HCT116 (cell line): ENCODE measurements at regions not wholly inside any gene's neighbourhood (a gene's known extent, or its start where the extent isn't known, plus 50 kb on each side); places are given as distances from the start of the nearest gene placed in this dataset.

ENCODE experiments used
- ATAC-seq: fragments of 200-7000 bp; cut with Tn5 transposase; 2 replicates; pipeline ENCODE4 v1.9.1; 2020; ENCODE audit warnings: mild to moderate bottlenecking, moderate library complexity
- BruUV-seq: library from RNA; stranded (reverse); fragments of 400-500 nt; replicated peaks from 2 replicates; lab custom pipeline; 2021; lab: Mats Ljungman, UMichigan
- CTCF ChIA-PET: fragments of 300-600 bp; sonication (Branson Sonifier 250); formaldehyde crosslinking; loops from one replicate; lab custom pipeline; 2021; ENCODE audit warnings: antibody characterized with exemption; lab: Charles Lee
- POLR2A ChIA-PET: fragments of 300-600, 350-600 bp; sonication (Branson Sonifier 250); formaldehyde crosslinking; loops from one replicate; lab custom pipeline; 2021; ENCODE audit warnings: antibody characterized with exemption; lab: Charles Lee
- RAD21 ChIA-PET, 2 experiments: fragments of 300-600 bp; sonication (Branson Sonifier 250); formaldehyde crosslinking; loops; one replicate each; lab custom pipeline; 2023; ENCODE audit warnings: low total read pairs in 2 of 2; ENCODE audit not compliant: uncharacterized antibody in 2 of 2, unreplicated experiment in 2 of 2, low non-redundant PET in 1 of 2; lab: Charles Lee
- DNase-seq: peaks from one replicate; pipeline ENCODE4 v3.0.0-alpha.2; 2010; ENCODE audit warnings: low read depth, low spot score
- H2AFZ ChIP-seq: fragments of 200-600 bp; shearing (Covaris generic), sonication (generic); 2 replicates; pipeline ENCODE4 v1.6.1; 2017; ENCODE audit warnings: low read depth, mixed run types, mixed read lengths, antibody characterized with exemption, low read length; ENCODE audit not compliant: poor library complexity, severe bottlenecking
- H3K27ac ChIP-seq: 2 replicates; pipeline ENCODE4 v1.5.1; 2012; ENCODE audit warnings: low read depth, low read length
- H3K27me3 ChIP-seq: fragments of 200-600 bp; sonication (generic); 2 replicates; pipeline ENCODE4 v1.6.1; 2016; ENCODE audit warnings: mixed run types, low read length, mixed read lengths; ENCODE audit not compliant: insufficient read depth
- H3K36me3 ChIP-seq, 2 experiments: fragments of 200-500 bp in 1 of 2; fragments of 200-600 bp in 1 of 2; sonication (Bioruptor generic) in 1 of 2; sonication (generic) in 1 of 2; 2 replicates each; pipeline versions ENCODE4 v1.5.1 to v1.6.1; 2014 to 2016; ENCODE audit warnings: low read length in 2 of 2, inconsistent platforms in 1 of 2, mixed read lengths in 1 of 2, mixed run types in 1 of 2; ENCODE audit not compliant: insufficient read depth in 2 of 2, control insufficient read depth in 1 of 2
- H3K4me1 ChIP-seq, 2 experiments: fragments of 200-600 bp in 1 of 2; sonication (generic) in 1 of 2; 2 replicates each; pipeline versions ENCODE4 v1.5.1 to v1.6.1; 2012 to 2017; ENCODE audit warnings: low read length in 2 of 2, inconsistent platforms in 1 of 2, mild to moderate bottlenecking in 1 of 2, mixed read lengths in 1 of 2, mixed run types in 1 of 2, moderate library complexity in 1 of 2; ENCODE audit not compliant: insufficient read depth in 2 of 2, control insufficient read depth in 1 of 2
- H3K4me2 ChIP-seq: fragments of 200-600 bp; sonication (generic); 2 replicates; pipeline ENCODE4 v1.6.1; 2017; ENCODE audit warnings: mixed run types, low read length, mixed read lengths
- H3K4me3 ChIP-seq, 2 experiments: fragments of 200-600 bp in 1 of 2; sonication (generic) in 1 of 2; replicated peaks in 1 of 2; 2 replicates each; pipeline ENCODE4 v1.5.1; 2011 to 2016; ENCODE audit warnings: low read length in 2 of 2, control low read depth in 1 of 2, low read depth in 1 of 2, mild to moderate bottlenecking in 1 of 2, mixed read lengths in 1 of 2, mixed run types in 1 of 2
- H3K79me2 ChIP-seq: fragments of 200-600 bp; sonication (generic); 2 replicates; pipeline ENCODE4 v1.6.1; 2017; ENCODE audit warnings: mild to moderate bottlenecking, mixed run types, low read length, moderate library complexity, mixed read lengths; ENCODE audit not compliant: insufficient read depth
- H3K9ac ChIP-seq: fragments of 200-600 bp; sonication (generic); 2 replicates; pipeline ENCODE4 v1.6.1; 2016; ENCODE audit warnings: low read length, mixed read lengths
- H3K9me2 ChIP-seq: fragments of 200-600 bp; sonication (generic), shearing (Covaris generic); 2 replicates; pipeline ENCODE4 v1.6.1; 2017; ENCODE audit warnings: mixed run types, mild to moderate bottlenecking, moderate library complexity; ENCODE audit not compliant: insufficient read depth
- H3K9me3 ChIP-seq, 2 experiments: fragments of 200-500 bp in 1 of 2; fragments of 200-600 bp in 1 of 2; sonication (Bioruptor generic) in 1 of 2; sonication (generic) in 1 of 2; 2 replicates each; pipeline ENCODE4 v1.6.1; 2014 to 2017; ENCODE audit warnings: low read length in 2 of 2, mixed read lengths in 2 of 2, inconsistent platforms in 1 of 2, low read depth in 1 of 2, mild to moderate bottlenecking in 1 of 2, mixed run types in 1 of 2, moderate library complexity in 1 of 2; ENCODE audit not compliant: control insufficient read depth in 1 of 2, insufficient read depth in 1 of 2
- H4K20me1 ChIP-seq: fragments of 200-600 bp; sonication (generic), shearing (Covaris generic); 2 replicates; pipeline ENCODE4 v1.6.1; 2017; ENCODE audit warnings: mixed run types, mild to moderate bottlenecking, moderate library complexity; ENCODE audit not compliant: insufficient read depth
- EGR1 ChIP-seq: IDR thresholded peaks from 2 replicates; pipeline ENCODE4 v1.6.1; 2012; ENCODE audit warnings: low read depth
- EZH2 ChIP-seq: fragments of 200-600 bp; sonication (generic); IDR thresholded peaks from 2 replicates; pipeline ENCODE4 v1.6.1; 2017; ENCODE audit warnings: antibody characterized with exemption, mixed run types
- EZH2phosphoT487 ChIP-seq: fragments of 200-600 bp; IDR thresholded peaks from 2 replicates; pipeline ENCODE4 v1.6.1; 2018; ENCODE audit warnings: antibody characterized with exemption, borderline replicate concordance
- FOSL1 ChIP-seq: IDR thresholded peaks from 2 replicates; pipeline ENCODE4 v1.6.1; 2012; ENCODE audit warnings: low read depth
- JUND ChIP-seq: IDR thresholded peaks from 2 replicates; pipeline ENCODE4 v1.6.1; 2012
- POLR2A ChIP-seq: IDR thresholded peaks from 2 replicates; pipeline ENCODE4 v1.7.0; 2011; ENCODE audit warnings: borderline replicate concordance; ENCODE audit not compliant: insufficient read depth, insufficient read length; ENCODE audit errors: extremely low read depth
- POLR2AphosphoS5 ChIP-seq: IDR thresholded peaks from 2 replicates; pipeline ENCODE4 v1.6.1; 2011; ENCODE audit warnings: mild to moderate bottlenecking, low read depth, low read length, moderate library complexity
- RAD21 ChIP-seq: IDR thresholded peaks from 2 replicates; pipeline ENCODE4 v1.6.1; 2012; ENCODE audit warnings: low read depth, mild to moderate bottlenecking
- SP1 ChIP-seq: IDR thresholded peaks from 2 replicates; pipeline ENCODE4 v1.6.1; 2012; ENCODE audit warnings: low read depth
- SRF ChIP-seq: IDR thresholded peaks from 2 replicates; pipeline ENCODE4 v1.6.1; 2012; ENCODE audit warnings: low read depth
- TCF7L2 ChIP-seq: IDR thresholded peaks from 2 replicates; pipeline ENCODE4 v1.7.0; 2011; ENCODE audit warnings: borderline replicate concordance, inconsistent platforms; ENCODE audit not compliant: insufficient read depth, insufficient read length; ENCODE audit errors: extremely low read depth
- ZFX ChIP-seq: fragments of 450-650 bp; IDR thresholded peaks from 2 replicates; pipeline ENCODE4 v1.6.1; 2017
- ZNF274 ChIP-seq: fragments of 200-500 bp; sonication (Bioruptor generic); IDR thresholded peaks from 2 replicates; pipeline ENCODE4 v1.6.1; 2014; ENCODE audit warnings: mild to moderate bottlenecking, low read depth, low read length, inconsistent platforms
- intact Hi-C: fragments of 100-400 bp; cut with micrococcal nuclease; formaldehyde crosslinking; loops from 2 replicates; pipeline ENCODE4 v1.10.0; 2022
- TF ChIP-seq, protein P1 (sequence below), 3 experiments: fragments of 200-600 bp in 1 of 3; sonication (generic) in 1 of 3; IDR thresholded peaks in 2 of 3; conservative IDR thresholded peaks in 1 of 3; 2 replicates each; pipeline ENCODE4 v1.5.1; 2012 to 2017; ENCODE audit warnings: low read depth in 2 of 3, low read length in 2 of 3, antibody characterized with exemption in 1 of 3, borderline replicate concordance in 1 of 3, control low read depth in 1 of 3, mild to moderate bottlenecking in 1 of 3, mixed read lengths in 1 of 3, mixed run types in 1 of 3, moderate library complexity in 1 of 3; ENCODE audit not compliant: insufficient read depth in 1 of 3
- TF ChIP-seq, protein P2 (sequence below): IDR thresholded peaks from 2 replicates; pipeline ENCODE4 v1.6.1; 2012; ENCODE audit warnings: low read depth
- TF ChIP-seq, protein P3 (sequence below): IDR thresholded peaks from 2 replicates; pipeline ENCODE4 v1.6.1; 2011; ENCODE audit warnings: mild to moderate bottlenecking, low read length, moderate library complexity; ENCODE audit not compliant: insufficient replicate concordance; ENCODE audit errors: extremely low read depth
- TF ChIP-seq, protein P4 (sequence below): IDR thresholded peaks from 2 replicates; pipeline ENCODE4 v1.6.1; 2012

DNA sequence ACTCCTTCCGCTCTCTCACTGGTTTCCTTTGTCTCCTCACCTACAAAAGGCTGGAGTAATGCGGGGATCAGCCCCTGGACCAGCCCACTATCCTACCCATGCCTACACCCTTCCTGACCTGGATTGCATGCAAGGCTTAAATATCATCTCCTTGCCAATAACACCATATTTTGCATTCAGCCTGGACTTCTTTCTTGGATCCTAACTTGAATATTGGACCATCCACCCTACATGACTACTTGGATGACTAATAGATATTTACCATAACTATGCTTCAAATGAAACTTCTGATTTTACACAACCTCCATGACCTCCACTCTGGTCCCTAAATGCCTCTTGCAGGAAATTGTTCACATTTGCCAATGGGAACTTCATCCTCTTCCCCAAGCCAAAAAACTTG lies 188.3 kb upstream of the AKR1E2 start:
- DNase-seq = no peak
- Histone ChIP-seq H2AFZ (no peak overlapping the region), H3K4me2 (no peak overlapping the region), H3K9me3 (no peaks in the 10 kb centered on the region), H4K20me1 (no peaks in the 10 kb centered on the region), H3K4me3 (no peak overlapping the region), H3K4me1 (no peaks in the 10 kb centered on the region), H3K79me2 (no peaks in the 10 kb centered on the region), H3K36me3 (no peaks in the 10 kb centered on the region)
- BruUV-seq = no TSS peak
- TF ChIP-seq FOSL1 (no peak), ZNF274 (no peak), JUND (no peak), POLR2A (no peak), TCF7L2 (no peak), EZH2phosphoT487 (no peak), ZFX (no peak), EZH2 (no peak), SRF (no peak), POLR2AphosphoS5 (no peak), SP1 (no peak), EGR1 (no peak), RAD21 (no peak)
- TF ChIP-seq, protein P1, sequence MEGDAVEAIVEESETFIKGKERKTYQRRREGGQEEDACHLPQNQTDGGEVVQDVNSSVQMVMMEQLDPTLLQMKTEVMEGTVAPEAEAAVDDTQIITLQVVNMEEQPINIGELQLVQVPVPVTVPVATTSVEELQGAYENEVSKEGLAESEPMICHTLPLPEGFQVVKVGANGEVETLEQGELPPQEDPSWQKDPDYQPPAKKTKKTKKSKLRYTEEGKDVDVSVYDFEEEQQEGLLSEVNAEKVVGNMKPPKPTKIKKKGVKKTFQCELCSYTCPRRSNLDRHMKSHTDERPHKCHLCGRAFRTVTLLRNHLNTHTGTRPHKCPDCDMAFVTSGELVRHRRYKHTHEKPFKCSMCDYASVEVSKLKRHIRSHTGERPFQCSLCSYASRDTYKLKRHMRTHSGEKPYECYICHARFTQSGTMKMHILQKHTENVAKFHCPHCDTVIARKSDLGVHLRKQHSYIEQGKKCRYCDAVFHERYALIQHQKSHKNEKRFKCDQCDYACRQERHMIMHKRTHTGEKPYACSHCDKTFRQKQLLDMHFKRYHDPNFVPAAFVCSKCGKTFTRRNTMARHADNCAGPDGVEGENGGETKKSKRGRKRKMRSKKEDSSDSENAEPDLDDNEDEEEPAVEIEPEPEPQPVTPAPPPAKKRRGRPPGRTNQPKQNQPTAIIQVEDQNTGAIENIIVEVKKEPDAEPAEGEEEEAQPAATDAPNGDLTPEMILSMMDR (IDR thresholded peaks at IDR 0.05 in 2 of 3, conservative IDR thresholded peaks at IDR 0.05 in 1 of 3; ENCODE audit: borderline replicate concordance in 1 of 3, insufficient read depth in 1 of 3, low read depth in 2 of 3, low read length in 2 of 3) = no peak
- TF ChIP-seq, protein P2, sequence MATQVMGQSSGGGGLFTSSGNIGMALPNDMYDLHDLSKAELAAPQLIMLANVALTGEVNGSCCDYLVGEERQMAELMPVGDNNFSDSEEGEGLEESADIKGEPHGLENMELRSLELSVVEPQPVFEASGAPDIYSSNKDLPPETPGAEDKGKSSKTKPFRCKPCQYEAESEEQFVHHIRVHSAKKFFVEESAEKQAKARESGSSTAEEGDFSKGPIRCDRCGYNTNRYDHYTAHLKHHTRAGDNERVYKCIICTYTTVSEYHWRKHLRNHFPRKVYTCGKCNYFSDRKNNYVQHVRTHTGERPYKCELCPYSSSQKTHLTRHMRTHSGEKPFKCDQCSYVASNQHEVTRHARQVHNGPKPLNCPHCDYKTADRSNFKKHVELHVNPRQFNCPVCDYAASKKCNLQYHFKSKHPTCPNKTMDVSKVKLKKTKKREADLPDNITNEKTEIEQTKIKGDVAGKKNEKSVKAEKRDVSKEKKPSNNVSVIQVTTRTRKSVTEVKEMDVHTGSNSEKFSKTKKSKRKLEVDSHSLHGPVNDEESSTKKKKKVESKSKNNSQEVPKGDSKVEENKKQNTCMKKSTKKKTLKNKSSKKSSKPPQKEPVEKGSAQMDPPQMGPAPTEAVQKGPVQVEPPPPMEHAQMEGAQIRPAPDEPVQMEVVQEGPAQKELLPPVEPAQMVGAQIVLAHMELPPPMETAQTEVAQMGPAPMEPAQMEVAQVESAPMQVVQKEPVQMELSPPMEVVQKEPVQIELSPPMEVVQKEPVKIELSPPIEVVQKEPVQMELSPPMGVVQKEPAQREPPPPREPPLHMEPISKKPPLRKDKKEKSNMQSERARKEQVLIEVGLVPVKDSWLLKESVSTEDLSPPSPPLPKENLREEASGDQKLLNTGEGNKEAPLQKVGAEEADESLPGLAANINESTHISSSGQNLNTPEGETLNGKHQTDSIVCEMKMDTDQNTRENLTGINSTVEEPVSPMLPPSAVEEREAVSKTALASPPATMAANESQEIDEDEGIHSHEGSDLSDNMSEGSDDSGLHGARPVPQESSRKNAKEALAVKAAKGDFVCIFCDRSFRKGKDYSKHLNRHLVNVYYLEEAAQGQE = no peak
- TF ChIP-seq, protein P3, sequence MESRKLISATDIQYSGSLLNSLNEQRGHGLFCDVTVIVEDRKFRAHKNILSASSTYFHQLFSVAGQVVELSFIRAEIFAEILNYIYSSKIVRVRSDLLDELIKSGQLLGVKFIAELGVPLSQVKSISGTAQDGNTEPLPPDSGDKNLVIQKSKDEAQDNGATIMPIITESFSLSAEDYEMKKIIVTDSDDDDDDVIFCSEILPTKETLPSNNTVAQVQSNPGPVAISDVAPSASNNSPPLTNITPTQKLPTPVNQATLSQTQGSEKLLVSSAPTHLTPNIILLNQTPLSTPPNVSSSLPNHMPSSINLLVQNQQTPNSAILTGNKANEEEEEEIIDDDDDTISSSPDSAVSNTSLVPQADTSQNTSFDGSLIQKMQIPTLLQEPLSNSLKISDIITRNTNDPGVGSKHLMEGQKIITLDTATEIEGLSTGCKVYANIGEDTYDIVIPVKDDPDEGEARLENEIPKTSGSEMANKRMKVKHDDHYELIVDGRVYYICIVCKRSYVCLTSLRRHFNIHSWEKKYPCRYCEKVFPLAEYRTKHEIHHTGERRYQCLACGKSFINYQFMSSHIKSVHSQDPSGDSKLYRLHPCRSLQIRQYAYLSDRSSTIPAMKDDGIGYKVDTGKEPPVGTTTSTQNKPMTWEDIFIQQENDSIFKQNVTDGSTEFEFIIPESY = no peak
- TF ChIP-seq, protein P4, sequence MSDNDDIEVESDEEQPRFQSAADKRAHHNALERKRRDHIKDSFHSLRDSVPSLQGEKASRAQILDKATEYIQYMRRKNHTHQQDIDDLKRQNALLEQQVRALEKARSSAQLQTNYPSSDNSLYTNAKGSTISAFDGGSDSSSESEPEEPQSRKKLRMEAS = no peak
- TF ChIP-seq, all 23 proteins: peak for 0
- POLR2A ChIA-PET = no interaction called here
- CTCF ChIA-PET = no interaction called here
- H3K27me3 ChIP-seq = no peaks in the 10 kb centered on the region
- H3K9me2 ChIP-seq = no peaks in the 10 kb centered on the region
- intact Hi-C loops = no loop called here
- H3K9ac ChIP-seq = no peak overlapping the region
- no peak for ATAC-seq
- no peak overlapping the region for H3K27ac ChIP-seq
- RAD21 ChIA-PET = no interaction called here
